C4-2B (cell line): ENCODE measurements at regions not wholly inside any gene's neighbourhood (a gene's known extent, or its start where the extent isn't known, plus 50 kb on each side); places are given as distances from the start of the nearest gene placed in this dataset.

ENCODE experiments used
- H3K27ac ChIP-seq: fragments of 450-650 bp; 2 replicates; pipeline ENCODE4 v1.5.1; 2017
- CTCF ChIP-seq: fragments of 450-650 bp; conservative IDR thresholded peaks from 2 replicates; pipeline ENCODE4 v1.5.1; 2017; ENCODE audit warnings: mild to moderate bottlenecking
- ZFX ChIP-seq: fragments of 450-650 bp; IDR thresholded peaks from 2 replicates; pipeline ENCODE4 v1.6.1; 2017

DNA sequence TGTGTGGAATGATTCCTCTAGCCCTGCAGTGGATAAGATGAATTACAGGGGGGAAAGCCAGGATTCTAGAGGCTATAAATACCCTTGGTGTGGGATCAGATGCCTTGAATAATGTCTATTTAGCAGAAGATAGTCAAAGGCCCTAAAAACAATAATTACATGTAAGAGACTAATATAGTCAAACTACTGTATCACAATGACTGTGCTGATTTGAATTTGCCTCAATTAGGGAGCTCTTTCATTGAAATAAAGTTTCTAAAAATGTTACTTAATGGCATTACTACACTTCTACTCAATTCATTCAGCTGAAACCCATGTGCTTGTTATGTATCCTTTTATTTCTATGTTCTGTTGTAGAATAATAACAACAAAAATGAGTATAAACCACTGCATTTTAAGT is 915.6 kb downstream of the TUSC7 start:
- TF ChIP-seq ZFX (no peak), CTCF (no peak)
- no peak overlapping the region for H3K27ac ChIP-seq

DNA sequence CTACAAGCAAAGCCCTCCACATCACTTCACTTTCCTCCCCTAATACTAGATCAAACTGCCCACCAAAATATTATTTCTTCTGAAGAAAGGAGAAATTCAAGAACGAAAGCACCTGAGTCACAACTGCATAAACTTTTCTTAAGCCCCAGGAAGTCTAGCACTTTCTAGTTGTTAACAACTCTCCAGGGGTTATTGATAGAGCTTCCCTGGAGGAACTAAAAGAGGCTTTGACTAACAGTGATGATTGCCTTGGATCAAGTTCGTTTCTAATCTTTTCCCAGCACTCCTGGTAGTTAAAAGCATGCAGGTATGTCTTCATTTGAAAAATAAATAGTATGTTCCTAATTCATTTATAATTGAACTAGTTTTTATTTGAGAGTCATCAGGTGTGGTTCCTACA is 917.0 kb downstream of the TUSC7 start:
- H3K27ac ChIP-seq = no peak overlapping the region
- no peak for TF ChIP-seq CTCF
- TF ChIP-seq ZFX = no peak

DNA sequence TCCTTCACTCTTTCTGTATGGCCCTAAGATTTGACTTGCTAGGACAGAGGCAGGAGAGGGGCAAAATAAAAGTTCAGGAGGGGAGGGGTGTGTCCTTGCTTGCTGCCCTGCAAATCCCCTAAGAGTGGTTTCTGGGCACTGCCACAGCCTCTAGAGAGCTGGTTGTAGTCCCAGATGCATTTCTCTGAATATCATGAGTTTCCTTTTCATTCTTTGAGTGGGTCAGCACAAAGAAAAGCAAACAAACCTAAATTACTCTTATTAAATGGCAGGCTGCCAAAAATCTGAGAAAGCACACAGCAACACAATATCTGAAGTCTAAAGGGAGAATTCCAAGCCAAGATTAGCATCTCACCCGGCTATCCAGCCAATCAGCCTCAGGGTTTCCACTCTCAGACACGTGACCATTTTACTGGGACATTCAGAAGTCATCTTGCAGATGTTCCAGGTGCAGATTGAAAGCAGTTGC is 919.3 kb downstream of the TUSC7 start:
- TF ChIP-seq ZFX (no peak), CTCF (no peak)
- no peak overlapping the region for H3K27ac ChIP-seq

DNA sequence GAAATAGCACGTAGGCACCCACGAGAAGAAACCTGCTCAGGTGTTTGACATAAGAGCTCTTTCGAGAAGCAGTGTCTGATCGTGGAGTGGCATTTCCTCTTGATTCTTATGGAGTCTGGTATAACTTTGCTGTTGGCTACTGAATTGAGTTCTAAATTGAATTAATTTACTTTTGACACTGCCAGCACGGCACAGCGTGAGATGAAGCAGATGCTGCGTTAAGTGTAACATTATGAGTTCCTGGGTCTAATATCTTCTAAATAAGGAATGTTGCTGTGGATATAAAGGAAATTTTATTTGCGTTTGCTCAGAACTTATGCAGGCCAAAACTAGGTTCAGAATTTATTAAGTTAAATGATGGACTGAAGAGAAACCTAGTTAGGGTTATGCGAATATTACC is 919.9 kb downstream of the TUSC7 start:
- TF ChIP-seq CTCF (no peak), ZFX (no peak)
- H3K27ac ChIP-seq = no peak overlapping the region

GRCh38 chr3:117630469-117630868 is 920.9 kb downstream of the TUSC7 start:
- no peak for TF ChIP-seq CTCF
- no peak for TF ChIP-seq ZFX
- no peak overlapping the region for H3K27ac ChIP-seq

- TF ChIP-seq ZFX = no peak
- TF ChIP-seq CTCF = no peak
These were observed 921.3 kb downstream of the TUSC7 start for GRCh38 chr3:117630885-117631284.

GRCh38 chr3:117631781-117632180 is 922.2 kb downstream of the TUSC7 start:
- H3K27ac ChIP-seq = no peak overlapping the region
- TF ChIP-seq CTCF (no peak), ZFX (no peak)

More at GRCh38 chr3:117630885-117631284, 921.3 kb downstream of the TUSC7 start:
- no peak overlapping the region for H3K27ac ChIP-seq
